ENCODE measurements at regions not wholly inside any gene's neighbourhood (a gene's known extent, or its start where the extent isn't known, plus 50 kb on each side); places are given as distances from the start of the nearest gene placed in this dataset.

DNA sequence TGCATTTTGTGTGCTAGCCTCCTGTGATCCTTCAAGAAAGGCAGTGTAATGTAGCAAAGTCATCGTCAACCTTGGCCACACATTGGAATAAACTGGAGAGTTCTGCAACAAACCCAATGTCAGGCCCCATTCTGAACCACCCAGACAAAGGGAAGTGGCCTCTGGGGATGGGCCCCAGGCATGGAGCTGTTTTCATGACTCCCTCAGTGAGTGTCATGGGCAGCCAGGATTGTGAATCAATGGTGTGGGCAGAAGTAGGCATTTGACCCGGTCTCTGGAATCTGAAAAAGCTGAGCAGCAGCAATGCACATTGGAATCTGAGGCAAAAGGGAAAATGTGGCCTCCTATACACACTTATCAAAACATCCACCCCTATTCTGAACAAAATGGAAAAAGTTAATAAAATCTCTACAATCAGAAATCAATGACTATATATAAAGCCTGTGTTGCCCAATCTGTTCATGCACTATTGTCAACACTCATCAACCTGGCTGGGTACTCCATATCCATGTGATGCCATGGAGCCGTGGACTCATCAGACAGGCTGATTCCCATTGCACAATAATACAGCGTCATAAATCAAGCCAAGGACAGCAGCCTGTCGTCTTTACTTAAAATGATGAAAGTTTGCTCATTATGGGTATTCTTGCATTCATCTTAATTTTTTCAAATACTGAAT lies 134.9 kb upstream of the STMND1 start:
- TF ChIP-seq, protein P1, sequence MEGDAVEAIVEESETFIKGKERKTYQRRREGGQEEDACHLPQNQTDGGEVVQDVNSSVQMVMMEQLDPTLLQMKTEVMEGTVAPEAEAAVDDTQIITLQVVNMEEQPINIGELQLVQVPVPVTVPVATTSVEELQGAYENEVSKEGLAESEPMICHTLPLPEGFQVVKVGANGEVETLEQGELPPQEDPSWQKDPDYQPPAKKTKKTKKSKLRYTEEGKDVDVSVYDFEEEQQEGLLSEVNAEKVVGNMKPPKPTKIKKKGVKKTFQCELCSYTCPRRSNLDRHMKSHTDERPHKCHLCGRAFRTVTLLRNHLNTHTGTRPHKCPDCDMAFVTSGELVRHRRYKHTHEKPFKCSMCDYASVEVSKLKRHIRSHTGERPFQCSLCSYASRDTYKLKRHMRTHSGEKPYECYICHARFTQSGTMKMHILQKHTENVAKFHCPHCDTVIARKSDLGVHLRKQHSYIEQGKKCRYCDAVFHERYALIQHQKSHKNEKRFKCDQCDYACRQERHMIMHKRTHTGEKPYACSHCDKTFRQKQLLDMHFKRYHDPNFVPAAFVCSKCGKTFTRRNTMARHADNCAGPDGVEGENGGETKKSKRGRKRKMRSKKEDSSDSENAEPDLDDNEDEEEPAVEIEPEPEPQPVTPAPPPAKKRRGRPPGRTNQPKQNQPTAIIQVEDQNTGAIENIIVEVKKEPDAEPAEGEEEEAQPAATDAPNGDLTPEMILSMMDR (IDR thresholded peaks at IDR 0.05; ENCODE audit: insufficient read depth, low read length) = no peak
- no peak overlapping the region for H3K4me3 ChIP-seq (ENCODE audit: low read depth, low read length)
- DNase-seq (ENCODE audit: low read depth) = no peak

DNA sequence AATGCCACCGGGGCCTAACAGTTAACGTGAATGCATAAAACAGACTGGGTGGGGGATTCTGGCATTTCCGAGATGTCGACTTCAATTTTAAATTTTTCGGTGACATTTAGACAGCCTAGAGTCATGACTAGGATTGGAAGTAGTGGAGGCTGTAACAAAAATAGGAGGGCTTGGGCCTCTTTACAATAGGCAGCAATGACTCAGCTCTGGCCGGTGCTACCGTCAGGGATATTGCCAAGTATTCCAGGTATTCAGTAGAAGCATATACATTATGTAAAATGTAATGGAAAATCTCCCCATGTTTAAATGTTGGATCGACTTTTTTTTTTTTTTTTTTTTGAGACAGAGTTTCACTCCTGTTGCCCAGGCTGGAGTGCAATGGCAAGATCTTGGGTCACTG lies 136.2 kb upstream of the STMND1 start:
- TF ChIP-seq, protein P1 (IDR thresholded peaks at IDR 0.05; ENCODE audit: insufficient read depth, low read length) = no peak
- H3K4me3 ChIP-seq (ENCODE audit: low read depth, low read length) = no peak overlapping the region
- DNase-seq (ENCODE audit: low read depth) = peak; percentile 10

DNA sequence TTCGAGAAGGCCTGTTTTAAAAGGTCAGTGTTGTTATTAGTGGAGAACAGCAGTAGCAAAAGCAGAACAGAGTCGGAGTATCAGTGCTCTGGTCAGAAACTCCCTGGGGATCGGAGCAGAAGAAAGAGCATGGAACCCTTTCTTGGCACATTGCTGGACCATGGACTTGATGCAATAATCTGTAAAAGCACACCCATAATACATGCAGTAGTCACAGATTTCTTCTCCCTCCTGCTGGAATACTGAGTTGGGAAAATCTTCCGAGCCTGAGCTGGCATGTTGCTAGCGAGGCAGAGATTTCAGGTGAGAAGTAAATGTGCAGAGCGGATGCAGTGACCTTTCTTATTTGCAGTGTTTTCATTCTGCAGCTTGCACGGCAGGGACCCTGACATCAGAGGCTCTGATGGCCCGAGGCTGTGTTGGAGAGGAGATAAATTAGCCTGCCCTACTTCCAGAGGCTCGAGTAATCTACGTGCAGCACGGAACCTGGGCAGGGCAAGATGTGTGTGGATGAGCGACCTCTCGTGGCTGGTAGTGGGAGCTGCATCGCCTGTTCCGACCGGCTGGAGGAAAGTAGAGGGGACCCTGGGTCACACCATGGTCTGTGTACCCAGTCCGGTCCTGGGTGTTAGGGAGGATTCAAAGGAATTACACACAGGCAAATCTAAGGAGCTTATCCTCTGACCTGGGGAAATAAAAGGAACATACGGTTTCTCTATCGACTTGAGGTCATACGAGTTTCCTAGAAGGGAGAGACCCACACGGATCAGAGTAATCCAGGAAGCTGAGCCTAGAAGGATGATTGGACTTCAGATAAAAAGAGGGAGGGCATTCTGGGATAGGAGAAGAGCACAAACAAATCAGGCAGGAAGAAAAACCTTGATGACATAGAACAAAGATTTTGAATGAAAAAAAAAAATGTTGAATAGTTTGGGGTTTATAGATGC lies 137.0 kb upstream of the STMND1 start:
- TF ChIP-seq, protein P1 (IDR thresholded peaks at IDR 0.05; ENCODE audit: insufficient read depth, low read length) = peak; percentile 97
- peak; percentile 78 for DNase-seq (ENCODE audit: low read depth)
- H3K4me3 ChIP-seq (ENCODE audit: low read depth, low read length) = no peak overlapping the region

DNA sequence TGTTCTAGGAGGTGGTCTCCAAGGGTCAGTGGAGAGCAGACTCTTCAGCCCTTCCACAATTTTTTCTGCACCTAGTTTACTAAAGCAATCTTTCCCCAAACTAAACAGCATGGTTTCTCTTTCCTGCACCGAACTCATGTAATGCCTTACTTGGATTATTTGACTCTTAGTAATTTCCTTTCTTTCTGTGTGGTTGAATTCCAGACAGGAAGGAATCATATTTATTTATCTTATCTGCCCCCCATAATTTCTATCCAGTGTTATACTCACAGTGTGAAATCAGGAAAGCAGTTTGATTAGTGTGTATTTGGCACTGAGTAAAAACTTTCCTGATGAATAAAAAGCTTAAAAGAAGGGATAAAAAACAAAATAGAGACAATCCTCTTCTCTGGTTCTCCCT lies 140.3 kb upstream of the STMND1 start:
- DNase-seq (ENCODE audit: low read depth) = peak; percentile 15
- TF ChIP-seq, protein P1 (IDR thresholded peaks at IDR 0.05; ENCODE audit: insufficient read depth, low read length) = no peak
- H3K4me3 ChIP-seq (ENCODE audit: low read depth, low read length) = no peak overlapping the region

DNA sequence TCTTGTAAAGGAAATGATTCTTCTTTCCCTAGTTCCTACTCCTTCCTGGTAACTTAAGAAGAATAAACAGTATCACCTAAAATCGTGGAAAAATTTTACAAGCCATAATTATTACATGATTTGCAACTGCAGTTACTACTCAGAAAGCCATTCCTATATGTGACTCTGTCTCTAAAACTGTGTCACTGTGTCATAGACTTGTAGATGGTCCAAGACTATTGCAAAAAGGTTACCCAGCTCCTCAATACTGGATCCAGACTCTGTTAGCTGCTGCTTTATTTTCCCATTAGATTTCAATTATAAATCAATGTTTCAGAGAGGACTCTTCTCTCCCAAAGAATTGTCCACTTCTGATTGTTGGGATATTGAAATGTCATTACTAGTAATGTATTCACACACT lies 142.1 kb upstream of the STMND1 start:
- TF ChIP-seq, protein P1 (IDR thresholded peaks at IDR 0.05; ENCODE audit: insufficient read depth, low read length) = no peak
- DNase-seq (ENCODE audit: low read depth) = no peak
- H3K4me3 ChIP-seq (ENCODE audit: low read depth, low read length) = no peak overlapping the region

DNA sequence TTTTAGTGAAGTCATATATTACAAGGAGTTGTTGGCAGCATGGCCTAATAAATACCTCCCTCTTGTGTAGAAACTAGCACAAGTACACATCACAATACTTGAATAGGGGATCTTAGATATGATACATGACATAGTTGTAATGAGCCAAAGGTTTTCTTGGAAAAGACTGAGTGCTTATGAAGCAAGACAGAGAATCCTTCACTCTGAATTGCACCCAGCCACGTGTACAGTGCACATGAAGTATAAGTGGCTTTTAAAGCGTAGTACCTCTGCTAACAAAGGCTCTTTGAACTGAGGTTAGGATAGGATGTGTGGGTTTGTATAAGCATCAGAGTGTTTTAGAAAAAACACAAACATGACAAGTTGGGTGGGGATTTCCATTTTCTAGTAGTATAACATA lies 145.5 kb upstream of the STMND1 start:
- no peak overlapping the region for H3K4me3 ChIP-seq (ENCODE audit: low read depth, low read length)
- TF ChIP-seq, protein P1 (IDR thresholded peaks at IDR 0.05; ENCODE audit: insufficient read depth, low read length) = no peak
- peak; percentile 54 for DNase-seq (ENCODE audit: low read depth)
